ENCODE measurements at regions not wholly inside any gene's neighbourhood (a gene's known extent, or its start where the extent isn't known, plus 50 kb on each side); places are given as distances from the start of the nearest gene placed in this dataset.
"Not testable (repeated sequence)": the region's sequence is repeated elsewhere in the genome, so short reads cannot be mapped to it uniquely, and the experiment has no call there.

DNA sequence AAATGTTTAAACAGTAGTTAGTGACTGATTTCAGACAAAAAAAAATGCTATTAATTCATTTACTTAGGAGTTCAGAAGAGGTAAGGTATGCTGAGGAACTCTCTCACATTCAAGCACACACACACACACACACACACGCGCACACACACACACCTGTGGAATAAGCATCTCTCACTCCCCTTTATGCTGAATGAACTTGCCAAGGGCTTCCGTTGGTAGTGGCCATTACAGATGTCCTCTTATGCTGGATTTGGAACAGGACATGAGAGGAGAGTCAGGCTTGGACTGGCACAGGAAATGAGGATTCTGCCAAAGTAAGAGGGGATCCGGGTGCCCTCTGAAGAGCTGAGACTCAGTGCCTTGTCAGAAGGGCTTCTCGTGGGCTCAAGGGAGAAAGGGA, 463.4 kb upstream of the MIR17HG start:
- H3K27ac Mint-ChIP-seq, result no peak overlapping the region
- H3K4me3 Mint-ChIP-seq, result no peak overlapping the region
- TF ChIP-seq, protein P1, sequence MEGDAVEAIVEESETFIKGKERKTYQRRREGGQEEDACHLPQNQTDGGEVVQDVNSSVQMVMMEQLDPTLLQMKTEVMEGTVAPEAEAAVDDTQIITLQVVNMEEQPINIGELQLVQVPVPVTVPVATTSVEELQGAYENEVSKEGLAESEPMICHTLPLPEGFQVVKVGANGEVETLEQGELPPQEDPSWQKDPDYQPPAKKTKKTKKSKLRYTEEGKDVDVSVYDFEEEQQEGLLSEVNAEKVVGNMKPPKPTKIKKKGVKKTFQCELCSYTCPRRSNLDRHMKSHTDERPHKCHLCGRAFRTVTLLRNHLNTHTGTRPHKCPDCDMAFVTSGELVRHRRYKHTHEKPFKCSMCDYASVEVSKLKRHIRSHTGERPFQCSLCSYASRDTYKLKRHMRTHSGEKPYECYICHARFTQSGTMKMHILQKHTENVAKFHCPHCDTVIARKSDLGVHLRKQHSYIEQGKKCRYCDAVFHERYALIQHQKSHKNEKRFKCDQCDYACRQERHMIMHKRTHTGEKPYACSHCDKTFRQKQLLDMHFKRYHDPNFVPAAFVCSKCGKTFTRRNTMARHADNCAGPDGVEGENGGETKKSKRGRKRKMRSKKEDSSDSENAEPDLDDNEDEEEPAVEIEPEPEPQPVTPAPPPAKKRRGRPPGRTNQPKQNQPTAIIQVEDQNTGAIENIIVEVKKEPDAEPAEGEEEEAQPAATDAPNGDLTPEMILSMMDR (IDR thresholded peaks at IDR 0.05), result no peak
- H3K36me3 Mint-ChIP-seq, result no peaks in the 10 kb centered on the region
- H3K36me3 ChIP-seq (ENCODE audit: control insufficient read depth, insufficient read depth, low read length), result no peaks in the 10 kb centered on the region
- H3K9me3 Mint-ChIP-seq, result peaks cover 3 to 8% of the 10 kb centered on the region in 2 donors
- H3K27ac ChIP-seq (ENCODE audit: low read length), result no peak overlapping the region
- DNase-seq (peak in 1 of 2 donors; percentile 3), ATAC-seq (no peak)
- intact Hi-C loops (cut with micrococcal nuclease), result no loop called here
- no peaks in the 10 kb centered on the region for H3K4me1 ChIP-seq (ENCODE audit: control insufficient read depth, insufficient read depth, low read length)
- no peaks in the 10 kb centered on the region for H3K9me3 ChIP-seq (ENCODE audit: control insufficient read depth, insufficient read depth, low read length)
- no peak overlapping the region for H3K4me3 ChIP-seq (ENCODE audit: low read length)
- no peaks in the 10 kb centered on the region for H3K27me3 ChIP-seq (ENCODE audit: control insufficient read depth, insufficient read depth, low read length)
- H3K27me3 Mint-ChIP-seq (ENCODE audit: low read depth in 2 of 2), result no peaks in the 10 kb centered on the region
- WGBS (ENCODE audit: insufficient coverage), result 67% methylated on average over 4 of the region's 5 CpGs
- no peaks in the 10 kb centered on the region for H3K4me1 Mint-ChIP-seq

DNA sequence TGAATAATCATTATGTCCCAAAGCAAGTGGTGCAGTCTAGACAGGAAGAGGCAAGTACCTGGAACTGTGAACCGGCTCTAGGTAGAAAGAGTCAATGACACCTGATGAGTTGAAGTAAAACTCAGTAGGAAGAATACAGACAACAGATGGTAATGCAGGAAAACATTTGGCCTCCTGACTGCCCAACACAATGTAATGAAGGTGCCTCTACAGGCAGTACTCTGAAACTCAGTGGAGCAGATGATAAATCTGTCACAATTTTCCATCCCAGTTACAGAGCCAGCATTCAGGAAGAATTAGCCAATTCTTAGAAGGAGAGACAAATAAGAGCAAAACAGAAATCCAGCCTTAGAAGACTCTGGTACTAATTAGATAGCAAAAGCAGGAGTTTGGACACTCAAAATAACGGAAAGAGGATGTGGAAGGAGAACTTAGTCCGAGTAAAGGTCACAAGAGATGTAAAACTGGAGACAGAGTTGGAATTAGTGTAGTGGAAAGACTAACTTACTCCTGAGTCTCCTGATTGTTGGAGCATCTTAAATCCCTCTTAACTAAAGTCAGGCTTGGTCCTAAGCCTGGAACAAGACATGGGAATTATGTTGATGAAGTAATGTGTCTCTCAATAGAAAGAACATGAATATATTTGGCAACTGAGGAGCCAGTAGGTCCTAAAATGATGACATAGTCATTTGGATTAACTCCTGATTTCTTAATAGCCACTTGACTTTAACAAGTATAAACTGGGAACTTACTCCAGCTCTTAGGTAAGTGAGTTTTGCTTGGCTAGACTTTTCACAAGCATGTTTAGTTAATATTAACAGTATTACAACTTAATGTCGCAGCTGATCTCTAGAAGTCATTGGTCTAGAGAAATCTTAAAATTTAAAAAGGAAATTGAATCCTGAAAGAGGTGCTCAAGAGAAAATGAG, 457.3 kb upstream of the MIR17HG start:
- Mint-ChIP-seq H3K36me3 (no peaks in the 10 kb centered on the region), H3K4me1 (no peaks in the 10 kb centered on the region), H3K27me3 (ENCODE audit: low read depth in 2 of 2) (no peaks in the 10 kb centered on the region), H3K4me3 (no peak overlapping the region), H3K27ac (no peak overlapping the region), H3K9me3 (peaks cover 8 to 13% of the 10 kb centered on the region in 2 donors)
- TF ChIP-seq, protein P1 (IDR thresholded peaks at IDR 0.05), result no peak
- Histone ChIP-seq H3K27ac (ENCODE audit: low read length) (no peak overlapping the region), H3K36me3 (ENCODE audit: control insufficient read depth, insufficient read depth, low read length) (no peaks in the 10 kb centered on the region), H3K27me3 (ENCODE audit: control insufficient read depth, insufficient read depth, low read length) (no peaks in the 10 kb centered on the region), H3K9me3 (ENCODE audit: control insufficient read depth, insufficient read depth, low read length) (peaks cover 3% of the 10 kb centered on the region), H3K4me3 (ENCODE audit: low read length) (no peak overlapping the region), H3K4me1 (ENCODE audit: control insufficient read depth, insufficient read depth, low read length) (no peaks in the 10 kb centered on the region)
- 50% methylated on average over 3 of the region's 4 CpGs for WGBS (ENCODE audit: insufficient coverage)
- DNase-seq, result no peak
- ATAC-seq, result no peak
- intact Hi-C loops (cut with micrococcal nuclease), result no loop called here

DNA sequence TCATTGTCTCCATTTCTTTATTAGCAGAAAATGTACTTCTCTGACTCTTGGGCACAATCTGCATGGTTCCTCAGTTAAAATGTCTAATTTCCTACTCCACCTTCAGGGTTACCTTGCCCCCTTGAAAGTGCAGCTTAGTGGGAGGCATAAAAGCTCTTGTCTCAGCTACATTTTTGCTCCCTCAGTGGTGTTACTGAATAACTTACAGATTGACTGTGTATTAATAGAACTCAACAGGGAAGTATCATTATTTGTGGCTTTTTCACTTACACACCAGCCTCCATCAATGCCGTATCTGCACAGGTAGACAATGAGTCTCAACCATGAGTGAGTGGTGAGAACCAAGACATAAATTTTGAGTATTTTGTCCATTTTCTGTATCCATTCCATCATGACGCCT, 456.2 kb upstream of the MIR17HG start:
- H3K27me3 Mint-ChIP-seq (ENCODE audit: low read depth in 2 of 2), result no peaks in the 10 kb centered on the region
- H3K36me3 Mint-ChIP-seq, result no peaks in the 10 kb centered on the region
- H3K4me3 Mint-ChIP-seq, result no peak overlapping the region
- TF ChIP-seq, protein P1 (IDR thresholded peaks at IDR 0.05), result no peak
- intact Hi-C loops (cut with micrococcal nuclease), result no loop called here
- Histone ChIP-seq H3K27ac (ENCODE audit: low read length) (no peak overlapping the region), H3K9me3 (ENCODE audit: control insufficient read depth, insufficient read depth, low read length) (peaks cover 3% of the 10 kb centered on the region), H3K36me3 (ENCODE audit: control insufficient read depth, insufficient read depth, low read length) (no peaks in the 10 kb centered on the region), H3K27me3 (ENCODE audit: control insufficient read depth, insufficient read depth, low read length) (no peaks in the 10 kb centered on the region), H3K4me3 (ENCODE audit: low read length) (no peak overlapping the region), H3K4me1 (ENCODE audit: control insufficient read depth, insufficient read depth, low read length) (no peaks in the 10 kb centered on the region)
- H3K9me3 Mint-ChIP-seq, result peaks cover 6 to 9% of the 10 kb centered on the region in 2 donors
- ATAC-seq (no peak), DNase-seq (no peak)
- WGBS (ENCODE audit: insufficient coverage), result 100% methylated on average over 1 of the region's 2 CpGs
- no peak overlapping the region for H3K27ac Mint-ChIP-seq
- no peaks in the 10 kb centered on the region for H3K4me1 Mint-ChIP-seq

DNA sequence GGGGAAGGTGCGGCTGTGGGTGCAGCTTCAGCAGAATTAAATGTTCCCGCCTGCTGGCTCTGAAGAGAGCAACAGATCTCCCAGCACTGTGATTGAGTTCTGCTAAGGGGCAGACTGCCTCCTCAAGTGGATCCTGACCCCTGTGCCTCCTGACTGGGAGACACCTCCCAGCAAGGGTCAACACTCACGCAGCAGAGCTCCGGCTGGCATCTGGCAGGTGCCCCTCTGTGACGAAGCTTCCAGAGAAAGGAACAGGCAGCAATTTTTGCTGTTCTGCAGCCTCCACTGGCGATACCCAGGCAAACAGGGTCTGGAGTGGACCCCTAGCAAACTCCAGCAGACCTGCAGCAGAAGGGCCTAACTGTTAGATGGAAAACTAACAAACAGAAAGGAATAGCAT, 454.3 kb upstream of the MIR17HG start:
- H3K27me3 Mint-ChIP-seq (ENCODE audit: low read depth in 2 of 2); H3K4me3 Mint-ChIP-seq; H3K27me3 ChIP-seq (ENCODE audit: control insufficient read depth, insufficient read depth, low read length); DNase-seq; H3K36me3 ChIP-seq (ENCODE audit: control insufficient read depth, insufficient read depth, low read length); H3K4me1 Mint-ChIP-seq; H3K4me3 ChIP-seq (ENCODE audit: low read length); intact Hi-C loops (cut with micrococcal nuclease); H3K27ac Mint-ChIP-seq; H3K36me3 Mint-ChIP-seq; ATAC-seq; H3K9me3 ChIP-seq (ENCODE audit: control insufficient read depth, insufficient read depth, low read length); H3K4me1 ChIP-seq (ENCODE audit: control insufficient read depth, insufficient read depth, low read length); H3K27ac ChIP-seq (ENCODE audit: low read length): not testable (repeated sequence)
- peaks cover 6 to 13% of the 10 kb centered on the region in 2 donors for H3K9me3 Mint-ChIP-seq
- 70% methylated on average over 6 of the region's 6 CpGs for WGBS (ENCODE audit: insufficient coverage)
